NCI-H2107 (cell line): ENCODE measurements at regions not wholly inside any gene's neighbourhood (a gene's known extent, or its start where the extent isn't known, plus 50 kb on each side); places are given as distances from the start of the nearest gene placed in this dataset.
"Not testable (repeated sequence)": the region's sequence is repeated elsewhere in the genome, so short reads cannot be mapped to it uniquely, and the experiment has no call there.

ENCODE experiments used
- DNase-seq: peaks from one replicate; lab custom pipeline; 2025; lab: John Stamatoyannopoulos, UW

DNA sequence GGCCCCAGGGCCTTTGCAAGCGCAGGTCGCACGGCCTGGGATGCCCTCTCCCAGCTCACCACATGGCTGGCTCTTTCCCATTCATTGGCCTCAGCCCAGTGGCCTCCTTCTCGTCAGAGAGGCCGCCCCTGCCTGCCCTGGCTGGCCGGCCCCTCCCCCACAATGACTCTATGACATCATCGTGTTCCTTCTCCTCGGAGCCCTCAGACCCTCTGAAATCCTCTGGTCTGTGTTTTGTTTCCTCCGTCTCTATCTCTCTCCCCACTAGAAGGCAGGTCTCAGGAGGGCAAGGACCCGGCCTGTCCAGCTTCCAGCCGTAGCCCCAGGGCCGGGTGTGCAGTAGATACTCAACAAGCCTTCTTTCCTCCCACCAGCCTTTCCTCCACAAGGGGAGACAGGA lies 164.8 kb upstream of the FOXF1 start:
- DNase-seq: no peak

DNA sequence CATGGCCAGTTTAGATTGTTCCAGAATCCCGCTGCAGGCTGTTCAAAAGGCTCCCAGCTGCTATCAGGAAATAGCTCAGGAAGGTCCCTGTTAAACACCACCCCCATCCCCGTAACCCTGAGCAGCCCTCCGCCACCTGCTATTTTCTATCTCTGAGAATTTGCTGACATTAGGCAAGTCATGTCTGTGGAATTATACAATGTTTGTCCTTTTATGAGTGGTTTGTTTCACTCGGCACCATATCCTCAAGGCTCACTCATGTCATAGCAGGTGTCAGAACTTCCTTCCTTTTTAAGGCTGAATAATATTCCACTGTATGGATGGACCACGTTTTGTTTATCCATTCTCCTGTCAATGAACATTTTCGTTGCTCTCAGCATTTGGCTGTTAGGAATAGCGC lies 164.3 kb upstream of the FOXF1 start:
- DNase-seq: no peak

DNA sequence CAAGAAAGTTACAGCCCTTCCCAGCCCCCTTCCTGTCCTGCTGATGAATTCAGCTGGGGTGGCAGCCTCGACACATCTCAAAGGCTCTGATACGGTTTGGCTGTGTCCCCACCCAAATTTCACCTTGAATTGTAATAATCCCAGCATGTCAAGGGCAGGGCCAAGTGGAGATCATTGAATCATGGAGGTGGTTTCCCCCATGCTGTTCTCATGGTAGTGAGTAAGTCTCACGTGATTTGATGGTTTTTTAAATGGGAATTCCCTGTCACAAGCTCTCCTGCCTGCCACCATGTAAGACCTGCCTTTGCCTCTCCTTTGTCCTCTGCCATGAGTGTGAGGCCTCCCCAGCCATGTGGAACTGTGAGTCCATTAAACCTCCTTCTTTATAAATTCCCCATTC lies 163.2 kb upstream of the FOXF1 start:
- no peak for DNase-seq

DNA sequence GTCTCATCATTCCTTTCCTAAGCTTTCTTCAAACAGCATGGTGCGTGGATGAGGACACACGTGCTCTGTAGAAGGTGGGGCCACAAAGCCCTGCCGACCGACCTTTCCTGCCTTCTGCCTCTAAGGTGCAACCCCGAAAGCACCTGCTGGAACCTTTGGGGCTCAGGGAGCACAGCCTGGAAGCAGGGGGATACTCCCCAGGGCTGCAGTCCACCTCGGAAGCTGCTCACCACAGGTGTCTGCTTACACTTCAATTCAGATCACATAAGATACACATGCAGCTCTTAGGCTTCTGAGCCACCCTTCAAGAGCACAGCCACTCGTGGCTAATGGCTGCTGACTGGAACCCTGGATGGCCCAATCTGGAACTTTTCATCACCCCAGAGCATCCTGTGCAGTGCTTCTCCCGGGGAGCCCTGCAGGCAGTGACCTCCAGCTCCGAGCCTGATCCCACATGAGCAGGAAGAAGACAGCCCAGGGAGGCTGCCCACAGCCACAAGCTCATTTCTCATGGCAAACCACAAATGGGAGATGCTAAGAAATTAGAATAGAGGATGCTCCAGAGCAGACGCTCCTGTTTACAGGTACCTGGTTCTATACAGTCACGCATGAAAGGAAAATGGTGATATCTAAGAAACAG lies 162.3 kb upstream of the FOXF1 start:
- DNase-seq: no peak

DNA sequence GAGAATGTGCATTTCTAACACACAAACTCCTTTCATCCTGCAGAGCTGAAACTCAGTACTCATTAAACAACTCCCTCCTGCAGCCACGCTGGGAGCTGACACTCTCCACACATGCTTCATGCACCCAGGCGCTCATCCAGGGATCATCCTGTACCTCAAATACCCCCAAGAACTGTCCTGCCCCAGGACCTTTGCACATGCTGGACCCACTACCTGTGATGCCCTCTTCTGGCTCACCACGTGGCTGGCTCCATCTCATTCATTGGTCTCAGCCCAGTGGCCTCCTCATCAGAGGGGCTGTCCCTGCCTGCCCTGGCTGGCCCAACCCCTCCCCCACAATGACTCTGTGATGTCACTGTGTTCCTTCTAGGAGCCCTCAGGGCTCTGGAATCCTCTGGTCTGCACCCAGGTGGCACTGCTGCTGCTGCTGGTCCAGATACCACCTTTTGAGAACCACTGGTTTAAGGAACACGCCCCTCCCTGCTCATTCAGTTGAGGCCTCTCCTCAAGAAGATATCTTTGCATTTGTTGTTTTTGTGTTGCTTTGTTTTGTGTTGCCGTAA lies 160.9 kb upstream of the FOXF1 start:
- DNase-seq: no peak

DNA sequence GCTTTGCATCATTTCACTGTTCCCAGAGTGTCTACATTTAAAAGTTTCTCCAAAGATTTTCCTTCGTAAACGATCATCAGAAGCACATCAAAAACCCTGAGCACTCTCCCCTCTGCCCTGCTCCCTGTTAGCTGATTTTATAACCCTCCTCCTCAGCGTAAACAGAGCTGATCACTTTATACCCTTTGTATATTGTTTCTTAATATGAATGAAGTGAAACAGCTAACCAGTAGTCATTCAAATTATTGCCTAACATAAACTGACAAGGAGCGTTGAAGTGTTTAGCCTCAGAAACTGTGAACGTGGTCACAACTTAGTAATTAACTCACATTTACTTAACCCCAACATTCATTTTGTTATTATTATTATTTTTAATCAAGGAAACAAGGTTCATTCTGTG lies 160.0 kb upstream of the FOXF1 start:
- DNase-seq: no peak

DNA sequence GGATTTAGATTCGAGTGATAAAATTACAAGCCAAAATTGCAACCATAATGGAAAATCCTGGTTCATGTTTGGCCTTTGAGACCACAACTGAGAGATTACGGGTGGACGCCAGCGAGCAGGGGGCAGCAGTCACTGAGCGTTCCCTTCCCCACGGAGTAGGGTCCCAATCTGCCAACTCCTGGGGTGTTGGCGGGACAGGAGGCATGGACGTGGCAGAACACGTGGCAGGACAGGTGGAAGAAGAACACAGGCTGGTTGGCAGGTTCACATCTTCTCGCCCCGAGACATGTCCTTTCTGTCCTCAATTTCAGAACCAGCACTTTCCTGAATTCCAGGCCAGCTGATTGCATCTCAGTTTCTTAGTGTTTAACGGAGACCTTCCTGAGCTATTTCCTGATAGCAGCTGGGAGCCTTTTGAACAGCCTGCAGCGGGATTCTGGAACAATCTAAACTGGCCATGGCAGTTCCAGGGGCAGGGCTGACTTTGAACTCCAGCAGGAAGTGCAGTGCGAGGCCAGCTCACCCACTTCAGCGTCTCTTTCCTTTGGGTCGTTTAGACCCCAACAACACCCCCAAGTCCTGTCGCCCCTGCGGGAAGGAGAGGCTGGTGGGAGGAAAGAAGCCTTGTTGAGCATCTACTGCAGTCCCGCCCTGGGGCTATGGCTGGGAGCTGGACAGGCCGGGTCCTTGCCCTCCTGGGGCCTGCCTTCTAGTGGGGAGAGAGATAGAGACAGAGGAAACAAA lies 159.1 kb upstream of the FOXF1 start:
- no peak for DNase-seq

DNA sequence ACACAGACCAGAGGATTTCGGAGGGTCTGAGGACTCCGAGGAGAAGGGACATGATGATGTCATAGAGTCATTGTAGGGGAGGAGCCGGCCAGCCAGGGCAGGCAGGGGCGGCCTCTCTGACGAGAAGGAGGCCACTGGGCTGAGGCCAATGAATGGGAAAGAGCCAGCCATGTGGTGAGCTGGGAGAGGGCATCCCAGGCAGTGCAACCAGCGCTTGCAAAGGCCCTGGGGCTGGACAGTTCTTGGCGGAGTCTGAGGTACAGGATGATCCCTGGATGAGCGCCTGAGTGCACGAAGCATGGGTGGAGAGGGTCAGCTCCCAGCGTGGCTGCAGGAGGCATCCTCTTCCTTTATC lies 158.6 kb upstream of the FOXF1 start:
- not testable (repeated sequence) for DNase-seq

DNA sequence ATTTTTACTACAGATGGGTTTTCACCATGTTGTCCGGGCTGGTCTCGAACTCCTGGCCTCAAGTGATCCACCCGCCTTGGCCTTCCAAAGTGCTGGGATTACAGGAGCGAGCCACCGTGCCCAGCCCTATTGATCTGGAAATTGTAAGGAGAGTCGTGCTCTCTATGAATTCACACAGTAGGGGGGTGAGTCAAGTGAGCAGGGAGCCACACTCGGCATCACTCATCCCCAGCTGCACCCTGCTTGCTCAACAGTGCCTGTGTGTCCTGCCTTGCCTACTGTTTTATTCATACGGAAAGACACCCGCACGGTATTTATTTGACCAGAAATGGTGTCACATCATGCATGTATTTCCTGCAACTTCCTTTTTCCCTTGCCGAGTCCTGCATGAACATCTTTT lies 157.2 kb upstream of the FOXF1 start:
- DNase-seq: no peak

DNA sequence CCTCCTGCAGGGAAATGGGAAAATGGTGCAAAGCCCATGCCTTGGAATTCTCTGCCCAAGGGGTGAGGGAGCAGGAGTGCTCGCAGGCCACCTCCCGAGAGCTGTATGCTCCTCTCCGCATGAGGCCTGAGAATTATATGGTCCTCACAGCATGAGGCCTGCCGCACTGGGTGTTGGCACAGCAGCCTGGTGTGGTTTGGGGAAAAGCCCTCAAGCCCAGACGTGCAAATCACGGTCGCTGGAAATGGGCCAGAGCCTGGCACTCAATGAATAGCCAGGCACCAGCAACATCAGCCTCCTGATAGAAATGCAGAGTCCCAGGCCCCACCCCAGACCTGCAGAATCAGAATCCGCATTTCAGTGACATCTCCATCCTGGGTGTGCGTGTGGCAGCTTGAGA lies 156.4 kb upstream of the FOXF1 start:
- DNase-seq: no peak

DNA sequence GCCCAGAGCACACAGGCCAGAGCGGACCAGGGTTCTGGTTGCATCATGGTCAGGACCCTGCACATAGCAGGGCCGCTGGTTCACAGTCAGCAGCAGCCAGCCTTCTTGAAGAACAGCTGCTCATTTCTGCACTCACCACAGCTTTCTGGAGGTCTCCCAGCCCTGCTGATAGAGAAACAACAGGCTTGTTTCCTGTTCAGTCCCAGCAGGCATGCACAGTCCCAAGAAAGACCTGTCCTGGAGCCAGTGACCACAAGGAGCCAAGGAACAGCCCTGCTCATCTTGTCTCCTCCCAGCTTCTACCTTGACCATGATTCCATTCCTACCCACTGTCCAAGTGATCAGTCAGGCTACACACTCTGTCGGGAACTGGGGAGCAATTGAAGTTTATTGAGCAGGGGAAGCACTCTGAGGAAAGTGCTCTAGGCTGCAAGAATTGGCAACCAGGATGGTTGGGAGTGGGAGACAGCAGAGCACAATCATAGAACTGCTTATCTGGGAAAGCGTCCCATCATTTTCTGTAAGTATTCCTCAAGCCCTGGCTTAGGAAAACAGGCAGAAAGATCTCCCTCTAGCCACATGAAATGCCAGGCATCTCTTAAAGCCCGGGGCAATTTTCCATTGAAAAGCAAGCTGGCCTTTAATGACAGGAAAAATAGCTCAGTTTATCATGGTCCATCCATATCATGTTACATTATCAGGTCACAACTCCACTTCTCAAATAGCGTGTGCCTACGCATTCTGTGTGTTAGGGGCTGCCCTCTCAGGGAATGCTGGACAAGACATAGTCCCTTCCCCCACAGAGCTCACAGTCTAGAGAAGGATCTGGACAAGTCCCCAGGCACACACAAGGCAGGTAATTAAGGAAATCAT lies 155.4 kb upstream of the FOXF1 start:
- DNase-seq: no peak

DNA sequence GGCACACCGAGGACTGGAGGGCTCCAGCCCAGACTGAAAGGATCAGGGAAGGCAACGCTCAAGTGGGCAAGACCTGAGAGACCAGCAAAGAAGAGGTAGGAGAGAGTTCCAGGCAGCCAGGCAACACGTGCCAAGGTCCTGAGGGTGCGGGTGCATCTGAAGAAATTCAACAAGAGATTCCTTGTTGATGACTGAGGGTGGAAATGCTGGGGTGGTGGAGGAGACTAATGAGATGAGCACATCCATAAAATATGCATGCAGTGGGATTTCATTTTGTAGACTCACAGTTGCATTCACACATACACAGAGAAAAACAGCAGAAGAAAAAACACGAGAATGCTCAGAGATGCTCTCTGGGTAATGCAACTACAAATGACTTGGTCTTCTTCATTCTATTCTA lies 154.8 kb upstream of the FOXF1 start:
- no peak for DNase-seq

DNA sequence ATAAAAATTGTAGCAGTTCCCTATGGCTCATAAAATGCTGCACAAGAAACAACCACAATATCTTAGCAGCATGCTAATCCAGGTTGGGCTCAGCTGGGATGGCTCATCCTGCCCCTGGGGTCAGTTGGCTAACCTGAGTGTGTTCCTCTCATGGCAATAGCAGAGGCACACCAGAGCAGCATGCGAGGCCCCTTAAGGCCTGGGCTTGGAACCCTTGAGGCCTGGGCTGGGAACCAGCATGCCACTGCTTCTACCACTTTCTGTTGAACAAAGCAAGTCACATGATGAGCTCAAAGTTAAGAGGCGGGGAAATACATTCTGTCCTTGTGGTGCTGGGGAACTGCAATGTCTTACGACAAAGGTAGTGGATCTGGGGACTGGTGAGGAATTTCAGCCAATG lies 154.4 kb upstream of the FOXF1 start:
- no peak for DNase-seq

DNA sequence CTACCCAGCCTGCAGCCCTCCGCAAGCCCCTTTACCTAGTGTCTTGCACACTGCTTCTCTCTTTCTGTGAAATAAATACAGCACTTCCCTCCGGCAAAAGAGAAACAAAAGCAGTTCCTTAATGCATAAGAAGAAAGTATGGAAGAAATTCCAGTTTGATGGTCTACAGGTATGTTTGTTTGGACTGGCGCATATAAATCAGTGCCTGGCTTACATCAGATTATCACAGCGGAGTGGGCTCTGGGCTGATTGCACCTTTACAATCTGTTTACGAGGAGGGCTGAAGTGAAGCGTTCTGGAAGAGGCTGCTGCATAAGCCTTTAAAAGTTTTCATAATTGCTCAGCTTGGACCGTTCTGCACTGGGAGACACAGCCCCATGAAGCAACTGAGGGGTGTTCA lies 153.5 kb upstream of the FOXF1 start:
- DNase-seq: no peak

DNA sequence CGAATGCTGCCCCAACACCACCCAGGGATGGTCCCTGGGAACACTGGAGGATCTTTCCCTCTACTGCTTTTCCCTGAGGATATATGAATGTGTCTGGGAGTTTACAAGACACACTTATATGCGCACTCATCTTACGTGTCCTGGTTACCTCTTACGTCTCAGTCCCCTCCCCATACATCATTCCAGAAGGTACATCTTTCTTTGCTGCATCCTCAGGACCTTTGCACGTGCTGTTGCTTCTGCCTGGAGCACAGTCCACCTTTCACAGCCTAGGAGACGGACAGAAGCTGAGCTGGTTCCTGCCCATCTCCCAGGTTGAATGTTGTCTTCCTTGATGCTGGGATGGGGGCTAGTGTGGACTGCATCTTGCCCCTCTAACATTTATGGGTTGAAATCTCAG lies 153.0 kb upstream of the FOXF1 start:
- DNase-seq: no peak

DNA sequence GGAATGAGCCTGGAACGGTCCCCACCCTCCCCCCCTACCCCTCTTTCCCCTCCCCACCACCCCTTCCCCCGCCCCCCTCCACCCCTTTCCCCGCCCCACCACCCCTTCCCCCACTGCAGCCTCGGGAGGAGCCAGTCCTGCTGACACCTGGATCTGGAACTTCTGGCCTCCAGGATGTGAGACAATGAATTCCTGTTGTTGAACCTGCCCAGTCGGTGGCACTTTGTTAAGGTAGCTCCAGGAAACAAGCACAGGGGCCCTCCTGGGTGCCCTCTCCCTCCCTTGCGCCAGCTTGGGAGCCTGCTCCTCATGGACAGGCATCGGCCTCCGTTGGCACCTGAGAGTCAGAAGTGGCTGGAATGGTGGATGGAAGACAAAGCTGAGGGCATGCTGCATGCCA lies 152.4 kb upstream of the FOXF1 start:
- DNase-seq: no peak

DNA sequence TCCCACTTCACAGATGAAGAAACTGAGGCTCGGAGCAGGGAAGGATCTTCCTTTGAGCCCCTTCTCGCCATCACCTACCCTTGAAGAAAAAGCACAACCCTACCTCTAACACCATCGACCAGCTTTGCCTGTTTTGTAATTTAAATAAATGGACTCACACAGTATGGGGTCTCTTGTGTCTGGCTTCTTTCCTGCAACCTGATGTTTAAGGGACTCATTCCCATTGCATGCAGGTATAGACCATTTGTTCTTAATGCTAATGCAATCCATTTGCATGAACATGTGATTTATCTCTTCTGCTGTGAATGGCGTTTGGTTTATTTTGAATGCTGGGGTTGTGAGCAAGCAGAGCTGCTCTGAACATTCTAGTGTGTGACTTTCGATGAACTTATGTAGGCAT lies 150.8 kb upstream of the FOXF1 start:
- no peak for DNase-seq

DNA sequence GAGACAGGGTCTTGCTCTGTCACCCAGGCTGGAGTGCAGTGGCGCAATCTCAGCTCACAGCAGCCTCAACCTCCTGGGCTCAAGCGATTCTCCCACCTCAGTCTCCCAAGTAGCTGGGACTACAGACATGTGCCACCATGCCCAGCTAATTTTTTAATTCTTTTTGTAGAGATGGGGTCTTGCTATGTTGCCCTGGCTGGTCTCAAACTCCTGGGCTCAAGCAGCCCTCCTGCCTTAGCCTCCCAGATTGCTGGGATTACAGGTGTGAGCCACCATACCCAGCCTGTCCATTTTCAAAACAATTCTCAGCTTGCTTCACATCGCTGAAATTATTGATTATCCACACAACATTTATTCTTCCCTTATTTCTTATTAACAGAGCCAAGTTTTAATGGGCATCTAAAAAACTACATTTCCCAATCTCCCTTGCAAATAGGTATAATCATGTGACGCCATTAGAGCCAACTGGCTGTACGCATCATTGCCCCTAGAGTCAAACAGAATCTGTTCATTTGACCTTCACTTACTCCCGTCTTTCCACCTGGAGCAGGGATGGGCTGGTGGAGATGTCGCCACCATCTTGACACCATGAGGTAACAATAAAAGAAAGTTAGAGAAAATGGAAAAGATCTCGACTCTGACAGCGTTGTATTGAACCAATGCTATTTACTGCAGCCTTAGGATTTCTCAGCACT lies 148.0 kb upstream of the FOXF1 start:
- no peak for DNase-seq

DNA sequence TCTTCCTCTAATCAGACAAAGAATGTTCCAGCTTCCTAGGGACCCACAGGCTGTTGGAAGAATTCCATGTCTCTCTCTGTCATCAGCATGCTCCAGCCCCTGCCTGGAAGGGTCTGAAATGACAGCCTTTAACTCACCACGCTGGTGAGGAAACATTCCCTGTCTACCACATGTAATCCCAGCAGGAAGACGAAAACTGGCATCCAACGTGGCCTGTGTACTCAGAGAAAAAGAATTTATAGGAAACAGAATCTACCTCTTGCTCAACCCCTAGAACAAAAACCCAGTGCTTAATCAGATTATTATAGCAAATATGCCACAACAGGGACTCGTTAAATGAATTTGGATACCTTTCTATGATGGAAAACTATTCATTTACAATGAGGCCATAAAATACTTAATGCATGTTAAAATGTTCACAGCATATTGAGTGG lies 147.3 kb upstream of the FOXF1 start:
- no peak for DNase-seq

DNA sequence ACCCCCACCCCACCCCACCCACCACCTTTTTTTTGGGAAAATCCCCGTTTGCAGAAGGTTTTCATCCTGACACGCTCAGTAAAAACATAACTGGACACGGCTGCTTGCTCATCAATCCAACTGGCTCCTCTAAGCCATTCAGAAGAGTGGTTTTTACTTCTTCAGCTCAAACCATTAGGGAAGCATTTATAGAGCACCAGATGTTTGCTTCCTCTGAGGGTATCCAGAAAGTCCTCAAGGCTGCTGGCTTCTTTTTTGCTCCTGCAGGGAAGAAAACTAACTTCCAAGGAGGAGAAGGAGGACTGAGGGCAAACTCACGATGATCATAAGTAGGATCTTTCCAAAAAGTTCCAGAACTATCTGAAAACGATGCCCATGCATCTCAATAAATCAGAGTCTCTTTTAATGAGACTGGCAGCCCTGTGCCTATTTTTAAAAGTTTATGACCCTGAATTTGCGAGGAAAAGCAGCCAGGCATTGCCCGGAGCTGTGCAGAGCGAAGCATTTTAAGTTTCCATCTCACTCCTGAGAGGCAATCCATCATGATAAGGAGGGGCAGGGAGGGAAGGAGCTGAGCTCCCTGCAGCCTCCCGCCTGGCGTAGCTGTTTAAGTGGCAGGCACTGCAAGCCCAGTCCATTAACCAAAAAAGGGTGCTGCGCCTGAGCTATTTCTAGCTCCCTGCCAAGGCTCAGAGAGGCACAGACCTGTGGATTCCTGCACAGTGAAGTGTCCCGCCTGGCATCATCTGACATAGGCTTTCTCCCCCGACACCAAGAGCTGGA lies 146.3 kb upstream of the FOXF1 start:
- no peak for DNase-seq

DNA sequence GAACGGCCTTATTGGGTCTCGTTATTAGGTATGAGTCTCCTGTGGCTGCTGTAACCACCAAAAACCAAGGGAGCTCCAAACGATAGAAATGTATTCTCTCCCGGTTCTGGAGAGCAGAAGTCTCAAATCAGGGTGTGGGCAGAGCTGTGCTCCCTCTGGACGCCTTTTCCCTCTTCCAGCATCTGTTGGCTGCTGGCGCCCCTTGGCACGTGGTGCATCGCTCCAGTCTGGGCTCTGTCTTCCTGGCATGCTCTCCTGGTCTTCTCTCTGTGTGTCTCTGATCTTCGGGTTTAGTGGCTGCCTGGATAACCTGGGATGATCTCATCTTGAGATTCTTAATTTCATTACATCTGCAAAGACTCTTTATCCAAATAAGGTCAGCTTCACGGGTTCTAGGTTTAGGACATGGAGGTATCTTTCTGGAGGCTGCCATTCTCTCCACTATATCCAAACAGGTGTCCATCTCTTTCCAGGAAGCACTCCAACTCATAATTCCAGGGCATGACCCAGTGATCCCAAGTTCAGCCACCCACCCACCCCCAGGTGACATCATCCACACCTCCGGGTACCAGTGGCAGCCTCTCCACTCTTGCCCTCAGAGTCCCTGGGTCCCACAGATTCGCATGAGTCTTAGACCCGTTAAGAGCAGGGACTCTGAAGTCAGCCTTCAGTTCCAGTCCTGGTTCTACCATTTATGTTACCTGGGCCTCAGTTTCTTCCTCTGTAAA lies 145.5 kb upstream of the FOXF1 start:
- no peak for DNase-seq
